Uterus (tissue), 2 donors: ENCODE measurements at regions not wholly inside any gene's neighbourhood (a gene's known extent, or its start where the extent isn't known, plus 50 kb on each side); places are given as distances from the start of the nearest gene placed in this dataset.

Source experiments
- POLR2A ChIP-seq, 2 donors: fragments of 450-650 bp; IDR thresholded peaks; one replicate each; pipeline ENCODE4 v1.6.1; 2016; ENCODE audit warnings: antibody characterized with exemption in 2 of 2, mild to moderate bottlenecking in 1 of 2, moderate library complexity in 1 of 2
- TF ChIP-seq, protein P1 (sequence below), 4 experiments: fragments of 200-600 bp in 2 of 4; fragments of 450-650 bp in 2 of 4; sonication (generic) in 2 of 4; IDR thresholded peaks; one replicate each; pipeline ENCODE4 v1.5.1; 2016 to 2019; ENCODE audit warnings: antibody characterized with exemption in 4 of 4, mild to moderate bottlenecking in 2 of 4, moderate library complexity in 1 of 4

DNA sequence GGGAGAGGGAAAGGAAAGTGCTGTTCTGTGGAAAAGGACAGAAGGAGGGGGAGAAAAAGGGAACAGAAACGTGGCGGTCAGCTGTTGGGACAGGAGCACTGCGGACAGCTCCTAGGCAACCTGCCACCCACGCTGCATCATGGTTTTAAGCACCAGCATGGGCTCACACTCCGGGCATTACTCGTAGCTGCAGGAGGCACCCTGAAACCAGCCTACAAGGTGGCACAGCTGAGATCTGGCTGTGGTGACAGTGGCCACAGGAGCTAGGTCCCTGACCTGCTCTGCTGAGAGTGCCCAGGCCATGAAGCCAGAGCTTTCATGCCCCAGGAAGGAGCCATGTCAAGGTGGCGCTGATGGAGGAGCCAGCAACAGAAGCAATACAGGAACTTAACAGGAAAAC is 161.4 kb upstream of the ST8SIA2 start:
- TF ChIP-seq POLR2A (IDR thresholded peaks at IDR 0.05), result no peak
- TF ChIP-seq, protein P1, sequence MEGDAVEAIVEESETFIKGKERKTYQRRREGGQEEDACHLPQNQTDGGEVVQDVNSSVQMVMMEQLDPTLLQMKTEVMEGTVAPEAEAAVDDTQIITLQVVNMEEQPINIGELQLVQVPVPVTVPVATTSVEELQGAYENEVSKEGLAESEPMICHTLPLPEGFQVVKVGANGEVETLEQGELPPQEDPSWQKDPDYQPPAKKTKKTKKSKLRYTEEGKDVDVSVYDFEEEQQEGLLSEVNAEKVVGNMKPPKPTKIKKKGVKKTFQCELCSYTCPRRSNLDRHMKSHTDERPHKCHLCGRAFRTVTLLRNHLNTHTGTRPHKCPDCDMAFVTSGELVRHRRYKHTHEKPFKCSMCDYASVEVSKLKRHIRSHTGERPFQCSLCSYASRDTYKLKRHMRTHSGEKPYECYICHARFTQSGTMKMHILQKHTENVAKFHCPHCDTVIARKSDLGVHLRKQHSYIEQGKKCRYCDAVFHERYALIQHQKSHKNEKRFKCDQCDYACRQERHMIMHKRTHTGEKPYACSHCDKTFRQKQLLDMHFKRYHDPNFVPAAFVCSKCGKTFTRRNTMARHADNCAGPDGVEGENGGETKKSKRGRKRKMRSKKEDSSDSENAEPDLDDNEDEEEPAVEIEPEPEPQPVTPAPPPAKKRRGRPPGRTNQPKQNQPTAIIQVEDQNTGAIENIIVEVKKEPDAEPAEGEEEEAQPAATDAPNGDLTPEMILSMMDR (IDR thresholded peaks at IDR 0.05), result no peak
